NK-92 treated with Interleukin-12 subunit alpha and Interleukin-12 subunit beta, amount 100 ng/mL, for 24 hours (cell line): ENCODE measurements at regions not wholly inside any gene's neighbourhood (a gene's known extent, or its start where the extent isn't known, plus 50 kb on each side); places are given as distances from the start of the nearest gene placed in this dataset.
"Not testable (repeated sequence)": the region's sequence is repeated elsewhere in the genome, so short reads cannot be mapped to it uniquely, and the experiment has no call there.

ENCODE experiments used
- DNase-seq: peaks from one replicate; lab custom pipeline; 2025; lab: John Stamatoyannopoulos, UW

DNA sequence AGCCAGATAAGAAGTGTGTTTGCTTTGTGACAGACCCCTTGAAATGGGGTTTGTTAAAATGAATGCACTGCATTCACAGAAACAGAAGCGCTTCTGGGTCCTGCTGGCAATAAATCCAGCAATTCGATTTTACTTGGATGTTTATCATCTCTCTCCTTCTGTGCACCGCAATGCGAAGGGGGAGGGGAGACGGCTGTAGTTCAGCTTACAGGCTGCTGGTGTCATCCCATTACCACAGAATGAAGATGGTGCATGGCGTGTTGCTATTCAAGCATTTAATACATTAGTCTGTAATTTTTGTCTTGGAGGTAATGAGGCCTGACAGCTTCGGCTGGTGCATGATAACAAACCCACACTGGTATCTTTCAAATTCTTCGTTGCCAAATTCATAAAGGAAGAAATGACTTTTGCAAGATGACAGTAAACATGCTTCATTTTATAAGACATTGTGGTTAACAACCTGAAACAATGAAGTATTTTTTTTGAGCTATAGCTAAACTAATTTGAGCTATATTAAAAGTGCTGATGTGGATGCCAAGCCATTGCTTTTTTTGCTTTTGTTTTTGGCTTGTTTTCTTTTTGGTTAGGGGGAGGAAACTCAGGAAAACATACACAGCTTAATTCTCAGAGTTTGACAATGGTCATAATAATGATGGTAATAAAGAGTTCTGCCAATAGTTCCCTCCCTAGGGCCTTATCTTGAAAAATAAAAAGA is 418.3 kb downstream of the OTOL1 start:
- DNase-seq = no peak

DNA sequence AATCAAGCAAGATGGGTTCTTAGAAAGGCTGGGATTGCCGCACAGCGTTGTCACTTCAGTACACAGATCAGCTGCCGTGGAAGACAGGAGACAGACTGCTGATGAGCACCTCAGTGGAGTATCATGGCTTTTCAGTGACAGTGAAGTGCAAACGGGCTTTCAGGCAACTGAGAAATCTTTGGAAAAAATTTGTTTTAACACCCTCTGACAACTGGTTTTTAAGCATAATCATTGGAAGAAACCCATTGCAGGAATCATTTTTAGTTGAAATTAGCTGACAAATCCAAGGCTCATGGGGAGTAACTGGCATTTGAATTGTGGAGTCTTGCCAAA is 418.8 kb downstream of the OTOL1 start:
- DNase-seq = no peak

DNA sequence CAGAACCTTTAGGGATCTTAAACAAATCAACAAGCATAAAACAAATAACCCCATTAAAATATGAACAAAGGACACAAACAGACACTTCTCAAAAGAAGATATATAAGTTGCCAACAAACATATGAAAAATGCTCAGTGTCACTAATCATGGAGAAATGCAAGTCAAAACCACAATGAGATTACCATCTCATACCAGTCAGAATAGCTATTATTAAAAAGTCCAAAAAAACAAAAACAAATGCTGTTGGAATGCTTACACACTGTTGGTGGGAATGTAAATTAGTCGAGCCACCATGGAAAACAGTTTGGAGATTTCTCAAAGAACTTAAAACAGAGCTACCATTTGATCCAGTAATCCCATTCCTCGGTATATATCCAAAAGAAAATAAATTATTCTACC is 423.6 kb downstream of the OTOL1 start:
- DNase-seq = no peak

DNA sequence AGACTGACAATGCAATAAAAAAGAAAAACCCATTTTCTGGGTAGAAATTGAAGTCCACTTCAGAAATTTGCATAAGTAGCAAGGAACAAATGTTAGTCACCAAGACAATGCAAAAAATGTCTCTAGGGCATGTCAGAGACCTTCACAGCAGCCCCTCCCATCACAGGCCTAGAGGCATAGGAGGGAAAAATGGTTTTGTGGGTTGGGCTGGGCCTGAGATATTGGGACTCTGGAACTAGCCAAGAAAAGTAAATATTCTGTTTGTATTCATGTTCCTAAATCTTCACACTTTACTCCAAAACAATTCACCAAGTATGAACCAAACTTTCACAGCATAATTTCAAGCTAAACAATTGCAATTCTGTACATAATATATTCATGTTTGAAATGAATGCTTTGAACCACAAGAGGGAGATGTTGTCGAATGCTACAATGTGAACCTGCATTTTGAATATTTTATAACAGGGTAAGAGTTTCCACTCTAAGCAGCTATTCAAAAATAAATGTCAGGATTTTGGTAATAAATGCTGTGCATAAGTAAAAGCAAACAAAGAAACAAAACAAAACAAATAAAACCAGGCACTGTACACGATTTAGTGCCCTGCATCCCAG is 429.2 kb downstream of the OTOL1 start:
- no peak for DNase-seq

DNA sequence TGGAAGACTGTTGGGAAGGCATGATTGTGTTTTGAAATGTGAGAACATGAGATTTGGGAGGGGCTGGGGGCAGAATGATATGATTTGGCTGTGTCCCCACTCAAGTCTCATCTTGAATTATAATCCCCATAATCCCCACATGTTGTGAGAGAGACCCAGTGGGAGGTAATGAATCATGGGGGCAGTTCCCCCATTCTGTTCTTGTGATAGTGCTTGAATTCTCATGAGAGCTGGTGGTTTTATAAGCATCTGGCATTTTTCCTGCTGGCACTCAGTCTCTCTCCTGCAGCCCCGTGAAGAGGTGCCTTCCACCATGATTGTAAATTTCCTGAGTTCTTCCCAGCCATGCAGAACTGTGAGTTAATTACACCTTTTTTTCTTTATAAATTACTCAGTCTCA is 430.5 kb downstream of the OTOL1 start:
- no peak for DNase-seq

DNA sequence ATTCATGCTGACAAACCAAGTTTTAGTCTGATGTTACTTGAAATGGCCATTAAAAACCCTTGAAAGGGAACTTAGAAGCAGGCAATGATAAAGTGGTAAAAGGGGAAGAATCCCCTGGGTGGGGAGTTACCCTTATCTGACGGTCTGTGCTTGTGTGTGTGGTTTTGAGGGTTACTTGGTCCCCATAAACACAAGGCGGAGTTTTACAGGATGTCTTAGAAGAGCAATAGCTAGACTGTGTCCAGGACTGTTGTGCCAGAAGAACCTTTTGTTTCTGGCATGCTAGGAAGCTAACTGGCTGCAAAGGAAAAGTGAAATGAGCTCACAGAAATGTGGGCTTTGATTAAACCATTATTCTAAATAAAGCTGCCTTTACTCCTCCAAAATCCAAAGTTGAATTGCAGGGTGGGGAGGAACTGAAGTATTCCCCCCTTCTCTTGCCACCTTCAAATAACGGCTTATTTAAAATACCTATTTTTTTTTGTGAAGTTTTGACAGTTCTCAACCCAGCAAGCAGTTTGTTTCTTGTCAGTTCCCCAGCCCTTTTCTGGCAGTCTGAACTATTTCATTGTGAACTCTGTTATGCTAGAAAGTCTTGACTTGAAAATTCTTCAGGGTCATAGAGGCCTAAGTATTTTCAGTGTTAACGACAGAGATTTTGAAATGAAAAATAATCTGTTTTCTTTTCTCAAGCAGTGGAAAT is 443.5 kb downstream of the OTOL1 start:
- no peak for DNase-seq

DNA sequence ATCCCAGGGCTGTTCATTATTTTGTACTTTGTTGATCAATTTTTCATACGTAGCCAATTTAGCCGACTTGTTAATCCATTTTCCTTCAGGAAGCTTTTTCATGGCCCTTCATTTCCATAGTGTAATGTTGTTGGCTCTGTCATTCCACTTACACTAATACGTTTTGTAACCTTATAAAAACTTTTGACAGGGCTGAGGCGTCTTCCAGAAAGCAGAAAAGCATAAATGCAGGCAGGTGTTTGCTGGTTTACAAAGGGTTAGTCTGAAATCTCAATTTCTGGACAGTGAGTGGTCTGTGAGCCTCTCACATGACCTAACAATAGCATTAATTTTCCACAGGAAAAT is 444.0 kb downstream of the OTOL1 start:
- DNase-seq = no peak

DNA sequence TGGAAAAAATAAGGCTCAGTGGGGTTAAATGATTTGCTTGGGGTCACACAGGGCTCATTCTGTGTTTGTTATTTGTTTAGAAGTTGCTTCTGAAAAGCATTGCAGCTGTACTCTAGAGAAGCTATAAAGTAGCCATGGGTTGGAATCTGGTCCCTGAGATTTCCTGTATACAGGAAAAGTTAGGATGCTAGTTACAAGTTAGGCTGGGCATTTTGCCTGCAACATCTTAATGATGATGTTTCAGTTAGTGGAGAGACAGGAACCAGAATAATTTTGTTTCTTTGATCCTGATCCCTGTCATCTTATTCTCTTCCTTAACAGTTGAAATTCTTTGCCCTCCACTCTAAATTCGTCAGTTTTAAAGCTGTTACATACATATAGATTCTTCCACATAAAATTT is 445.3 kb downstream of the OTOL1 start:
- DNase-seq = no peak

DNA sequence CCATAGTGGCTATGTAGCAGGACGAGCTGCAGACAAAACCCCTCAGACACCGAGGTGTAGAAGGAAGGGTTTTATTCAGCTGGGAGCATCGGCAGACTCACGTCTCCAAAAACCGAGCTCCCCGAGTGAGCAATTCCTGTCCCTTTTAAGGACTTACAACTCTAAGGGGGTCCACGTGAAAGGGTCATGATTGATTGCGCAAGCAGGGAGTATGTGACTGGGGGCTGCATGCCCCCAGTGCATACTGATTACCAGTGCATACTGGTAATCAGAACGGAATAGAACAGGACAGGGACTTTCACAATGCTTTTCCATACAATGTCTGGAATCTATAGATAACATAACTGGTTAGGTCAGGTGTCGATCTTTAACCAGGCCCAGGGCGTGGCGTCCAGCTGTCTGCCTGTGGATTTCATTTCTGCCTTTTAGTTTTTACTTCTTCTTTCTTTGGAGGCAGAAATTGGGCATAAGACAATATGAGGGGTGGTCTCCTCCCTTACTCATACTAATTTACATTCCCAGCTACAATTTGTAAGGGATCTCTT is 447.3 kb downstream of the OTOL1 start:
- DNase-seq = not testable (repeated sequence)

DNA sequence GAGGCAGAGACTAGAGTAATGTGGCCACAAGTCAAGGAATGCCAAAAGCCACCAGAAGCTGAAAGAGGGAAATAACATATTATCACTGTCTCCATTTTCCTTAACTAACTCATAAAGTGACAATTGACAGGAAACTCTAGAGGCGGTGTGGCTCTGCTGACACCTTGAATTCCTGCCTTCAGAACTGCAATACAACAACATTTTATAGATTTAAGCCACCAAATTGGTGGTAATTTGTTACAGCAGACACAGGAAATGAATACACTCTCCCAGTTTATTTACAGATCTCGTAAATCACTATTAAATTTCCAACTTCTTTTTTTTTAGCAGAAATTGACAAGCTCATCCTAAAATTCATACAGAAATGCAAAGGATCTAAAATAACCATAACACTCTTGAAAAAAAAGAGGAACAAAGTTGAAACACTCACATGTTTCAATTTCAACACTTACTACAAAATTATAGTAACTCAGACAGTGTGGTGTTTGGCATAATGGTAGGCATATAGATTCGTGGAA is 449.9 kb downstream of the OTOL1 start:
- DNase-seq = no peak

DNA sequence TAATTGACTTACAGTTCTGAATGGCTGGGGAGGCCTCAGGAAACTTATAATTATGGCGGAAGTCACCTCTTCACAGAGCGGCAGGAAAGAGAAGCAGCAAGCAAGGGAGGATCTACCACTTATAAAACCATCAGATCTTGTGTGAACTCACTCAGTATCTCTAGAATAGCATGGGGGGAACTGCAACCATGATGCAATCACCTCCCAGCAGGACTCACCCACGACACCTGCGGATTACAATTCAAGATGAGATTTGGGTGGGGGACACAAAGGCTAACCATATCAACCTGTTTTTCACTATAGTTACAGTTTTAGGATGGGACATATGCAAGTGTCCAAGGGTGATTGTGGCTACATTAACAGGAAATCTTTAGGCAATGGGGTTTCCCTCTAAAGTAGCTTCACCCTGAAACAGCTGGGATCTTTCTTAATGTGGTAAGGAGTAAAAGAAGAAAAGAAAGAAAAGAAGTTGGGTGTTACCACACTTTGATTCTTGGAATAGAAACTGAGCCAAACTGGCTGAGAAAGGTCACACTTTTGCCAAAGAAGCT is 453.8 kb downstream of the OTOL1 start:
- no peak for DNase-seq

DNA sequence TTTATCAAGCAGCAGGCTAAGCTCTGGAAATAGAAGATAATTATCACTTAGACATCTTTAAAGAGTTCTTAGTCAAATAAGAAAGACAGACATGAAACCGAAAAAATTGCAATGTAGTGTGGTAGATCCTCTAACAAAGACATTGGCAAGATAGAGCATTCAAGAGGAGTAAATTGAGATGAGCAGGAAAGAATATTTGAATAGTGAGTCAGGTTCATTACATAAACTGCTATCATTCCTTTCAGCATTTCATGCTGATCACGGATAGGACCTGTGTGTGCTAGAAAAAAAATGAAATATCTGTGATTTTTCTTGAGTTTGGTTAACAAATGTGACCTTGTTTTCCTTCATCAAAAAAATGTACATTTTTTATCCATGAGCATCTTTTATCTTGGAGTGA is 460.9 kb downstream of the OTOL1 start:
- no peak for DNase-seq

DNA sequence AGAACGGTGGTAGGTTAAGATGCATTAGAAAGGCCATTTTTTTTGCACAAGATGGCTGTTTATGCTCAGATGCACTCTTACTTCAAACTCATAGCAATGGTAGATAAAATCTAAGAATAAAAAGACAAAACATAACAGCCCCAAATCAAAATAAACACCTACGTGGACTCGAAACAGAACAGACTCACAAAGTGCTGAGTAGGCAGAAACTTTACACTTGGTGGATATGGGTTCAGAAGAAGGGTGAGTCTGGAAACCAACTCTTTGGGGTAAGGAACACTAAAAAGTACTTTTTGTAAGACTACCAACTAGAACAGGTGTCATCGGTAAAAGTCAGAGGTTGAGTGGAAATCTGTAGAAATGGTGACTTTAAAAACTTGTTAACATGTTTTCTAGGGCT is 468.2 kb downstream of the OTOL1 start:
- DNase-seq = no peak

DNA sequence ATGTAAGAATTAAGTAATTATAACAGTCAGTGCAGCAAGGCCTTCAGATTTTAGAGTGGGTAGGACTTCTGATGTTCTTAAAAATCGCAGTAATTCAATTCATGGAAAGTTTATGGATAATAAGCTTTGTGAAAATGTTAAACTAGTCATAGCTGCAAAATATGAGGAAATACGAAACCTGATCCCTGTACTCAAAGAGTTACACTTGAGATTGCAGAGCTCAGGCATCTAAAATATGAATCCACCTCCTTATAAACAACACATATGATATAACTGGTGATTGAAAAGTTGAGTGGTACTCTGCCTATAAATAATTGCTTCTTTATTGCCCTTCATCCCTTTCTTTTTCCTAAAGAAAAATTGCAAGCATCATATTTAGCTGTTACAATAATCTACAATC is 473.3 kb downstream of the OTOL1 start:
- DNase-seq = no peak

DNA sequence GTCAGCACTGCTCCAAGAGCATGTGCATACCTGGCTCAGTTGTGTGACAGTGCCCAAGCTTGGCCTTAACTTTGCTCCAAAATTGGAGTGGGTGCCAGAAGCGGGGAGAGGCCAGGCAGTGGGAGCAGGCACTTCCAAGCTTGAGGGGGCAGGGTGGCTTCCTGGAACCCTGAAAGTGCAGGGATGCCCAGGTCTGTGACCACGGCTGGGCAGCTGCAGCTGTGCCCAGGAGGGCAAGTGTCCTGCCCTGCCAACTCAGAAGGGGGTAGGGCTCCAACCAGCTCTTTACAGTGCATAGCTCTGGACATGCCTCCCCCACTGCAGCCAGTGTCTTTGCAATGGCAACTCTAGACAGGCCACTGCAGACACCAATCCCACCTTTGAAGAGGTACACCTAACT is 478.6 kb downstream of the OTOL1 start:
- DNase-seq = no peak

DNA sequence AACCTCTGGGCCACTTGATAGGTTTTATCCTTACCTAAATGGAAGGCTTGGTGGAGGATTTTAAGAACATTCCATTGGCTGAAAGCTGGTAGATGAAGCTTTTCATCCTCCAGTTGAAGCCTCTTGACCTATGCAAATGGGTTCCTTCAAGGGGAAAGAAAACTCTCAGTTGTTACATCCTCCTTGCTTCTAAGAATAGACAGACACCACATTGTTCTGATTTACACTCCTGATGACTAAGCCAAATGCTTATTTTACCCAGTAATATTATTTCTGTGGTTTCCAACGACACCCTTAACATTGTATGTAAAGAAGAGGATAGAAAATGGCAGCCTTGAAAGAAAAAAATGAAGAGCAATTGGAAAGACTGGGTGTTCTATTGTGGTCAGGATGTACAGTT is 480.5 kb downstream of the OTOL1 start:
- no peak for DNase-seq

DNA sequence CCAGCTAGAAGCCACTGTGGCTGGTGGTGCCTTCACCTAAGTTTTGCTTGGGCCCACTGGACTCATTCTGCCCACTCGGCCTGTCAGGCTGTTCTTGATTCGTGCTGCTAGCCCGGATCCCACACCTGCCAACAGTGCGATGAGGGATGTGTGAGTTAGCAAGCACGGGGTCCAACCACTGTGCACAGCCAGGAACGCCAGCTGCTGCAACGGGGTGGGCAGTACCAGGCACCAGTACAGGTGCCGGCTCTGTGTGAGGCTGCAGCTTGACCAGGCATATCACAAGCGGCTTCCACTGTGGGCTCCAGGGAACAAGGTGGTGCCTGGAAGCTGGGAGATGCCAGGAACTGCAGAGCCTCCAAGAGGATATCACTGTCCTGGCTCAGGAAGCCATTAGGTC is 481.2 kb downstream of the OTOL1 start:
- no peak for DNase-seq

DNA sequence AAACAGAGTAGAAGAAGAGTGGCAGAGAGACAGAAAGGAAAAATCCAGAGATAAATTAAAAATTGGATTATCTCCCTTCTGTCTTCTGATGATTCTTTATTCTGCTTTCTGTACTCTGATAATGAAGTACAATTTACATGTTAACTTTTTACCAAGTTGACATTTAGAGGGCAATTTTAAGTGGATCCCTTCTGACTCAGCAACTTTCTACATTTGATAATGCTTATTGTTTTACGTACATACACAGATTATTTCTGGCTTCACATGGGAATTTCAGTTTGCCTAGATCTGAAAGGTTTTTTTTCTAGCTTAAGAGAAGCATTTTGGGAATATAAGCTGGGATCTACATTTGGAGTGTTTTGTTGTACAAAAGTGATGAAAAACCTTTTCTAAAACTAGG is 491.3 kb downstream of the OTOL1 start:
- DNase-seq = no peak

DNA sequence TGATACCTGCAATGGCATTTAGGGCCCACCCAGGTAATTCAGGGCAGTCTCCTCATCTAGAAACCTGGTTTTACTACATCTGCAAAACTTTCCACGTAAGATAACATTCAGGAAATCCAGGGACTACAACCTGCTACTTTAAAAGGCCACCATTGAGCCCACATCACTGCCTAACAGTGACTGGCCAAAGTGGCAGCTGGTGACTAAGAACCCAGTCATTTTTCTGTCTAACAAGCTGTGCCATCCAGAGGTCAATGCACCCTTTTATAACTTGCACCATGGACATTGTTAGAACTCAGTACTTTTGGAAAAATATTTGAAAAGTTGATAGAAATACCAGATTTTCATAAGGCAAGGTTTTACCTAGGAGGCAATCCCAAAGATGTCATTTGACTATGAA is 492.4 kb downstream of the OTOL1 start:
- DNase-seq = no peak

DNA sequence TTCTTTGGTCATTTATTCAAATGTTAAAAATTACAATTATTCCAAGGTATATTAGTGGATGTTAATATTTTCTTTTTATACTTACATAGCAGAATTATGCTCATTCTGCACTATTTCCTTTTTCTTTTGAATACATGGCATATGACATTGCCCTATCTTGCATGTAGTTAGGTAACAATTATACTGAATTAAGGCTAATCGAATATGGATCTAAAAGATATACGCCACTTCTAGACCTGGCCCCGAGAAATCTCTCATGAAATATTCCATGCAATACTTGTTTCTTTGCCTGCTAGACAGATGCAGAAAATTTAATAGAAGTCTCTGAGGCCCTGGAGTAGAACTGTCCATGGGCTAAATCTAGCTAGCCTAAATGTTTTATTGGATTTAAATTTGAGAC is 493.4 kb downstream of the OTOL1 start:
- no peak for DNase-seq

DNA sequence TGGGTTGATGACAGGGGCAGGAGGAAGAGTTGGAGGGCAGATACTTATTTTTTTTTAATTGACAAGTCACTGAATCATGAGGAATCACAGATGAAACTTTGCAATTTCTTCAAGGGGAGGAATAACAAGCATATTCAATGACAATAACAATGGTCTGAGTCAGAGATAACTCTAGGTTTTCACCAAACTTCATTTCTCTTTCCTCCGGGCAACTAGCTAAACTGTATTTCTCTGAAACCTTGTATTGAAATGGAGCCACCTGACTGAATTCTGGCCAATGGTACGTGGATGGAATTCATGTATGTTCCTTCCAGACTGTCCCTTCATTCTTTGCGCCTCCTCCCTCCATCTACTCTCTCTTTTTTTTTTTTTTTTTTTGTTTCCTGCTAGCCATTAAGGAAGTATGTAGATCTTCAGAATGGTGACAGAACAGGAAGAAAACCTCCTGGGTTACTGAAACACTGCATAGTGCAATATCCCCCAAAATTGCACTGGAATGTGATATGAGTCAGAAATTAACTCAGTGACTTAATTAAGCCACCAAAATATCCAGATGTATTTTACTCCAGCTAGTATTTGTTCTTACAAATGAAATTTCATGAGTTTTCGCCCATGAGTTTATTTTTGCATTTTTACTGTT is 495.4 kb downstream of the OTOL1 start:
- no peak for DNase-seq

DNA sequence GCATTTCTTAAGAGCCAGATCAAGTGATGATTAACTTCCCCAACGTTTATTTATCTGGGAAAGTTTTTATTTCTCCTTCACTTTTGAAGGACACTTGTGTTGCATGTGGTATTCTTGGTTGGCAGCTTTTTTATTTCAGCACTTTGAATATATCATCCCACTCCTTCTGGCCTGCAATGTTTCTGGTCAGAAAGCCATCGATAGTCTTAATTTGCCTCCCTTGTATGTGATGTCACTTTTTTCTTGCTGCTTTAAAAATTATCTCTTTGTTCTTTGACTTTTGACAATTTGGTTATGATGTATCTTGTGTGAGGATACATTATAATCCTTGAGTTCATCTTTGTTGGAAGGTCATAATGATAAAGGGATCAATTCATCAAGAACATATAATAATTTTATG is 503.2 kb downstream of the OTOL1 start:
- no peak for DNase-seq

DNA sequence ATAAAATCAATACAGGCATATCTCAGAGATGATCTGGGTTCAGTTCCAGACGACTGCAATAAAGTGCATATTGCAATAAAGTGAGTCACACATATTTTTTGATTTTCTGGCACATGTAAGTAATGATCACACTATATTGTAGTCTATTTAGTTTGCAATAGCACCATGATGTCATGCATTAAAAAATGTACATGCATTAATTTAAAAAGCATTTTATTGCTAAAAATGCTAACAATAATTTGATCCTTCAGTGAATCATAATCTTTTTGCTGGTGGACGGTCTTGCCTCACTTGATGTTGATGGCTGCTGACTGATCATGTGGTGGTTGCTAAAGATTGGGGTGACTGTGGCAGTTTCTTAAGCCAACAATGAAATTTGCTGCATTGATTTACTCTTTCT is 511.1 kb downstream of the OTOL1 start:
- DNase-seq = no peak
